Activated T-helper 2 cell treated with anti-CD3 and anti-CD28 coated beads, Interferon-gamma antibody, Interleukin-2, Interleukin-4, amounts not matched to agents 10 μg/mL and 5 μg/mL and 100 μg/mL, durations not matched to agents 14 hours and 24 hours and 36 hours (primary cell): ENCODE measurements at regions not wholly inside any gene's neighbourhood (a gene's known extent, or its start where the extent isn't known, plus 50 kb on each side); places are given as distances from the start of the nearest gene placed in this dataset.

ENCODE experiments used
- DNase-seq: peaks from one replicate; pipeline ENCODE4 v3.0.0; 2021; ENCODE audit warnings: low spot score
- H3K27ac Mint-ChIP-seq: one replicate; pipeline ENCODE4 v1.8.0; 2021; ENCODE audit warnings: mixed read lengths
- H3K27me3 Mint-ChIP-seq: one replicate; pipeline ENCODE4 v1.8.0; 2021; ENCODE audit warnings: low read depth, mixed read lengths
- H3K36me3 Mint-ChIP-seq: one replicate; pipeline ENCODE4 v1.8.0; 2021; ENCODE audit warnings: low read depth, mixed read lengths
- H3K4me1 Mint-ChIP-seq: one replicate; pipeline ENCODE4 v1.8.0; 2021; ENCODE audit warnings: low read depth, mixed read lengths
- H3K4me3 Mint-ChIP-seq: one replicate; pipeline ENCODE4 v1.8.0; 2021; ENCODE audit warnings: low read depth, mild to moderate bottlenecking, moderate library complexity, mixed read lengths
- H3K9me3 Mint-ChIP-seq: one replicate; pipeline ENCODE4 v1.8.0; 2021; ENCODE audit warnings: mixed read lengths
- intact Hi-C: fragments of 100-400 bp; cut with micrococcal nuclease; formaldehyde crosslinking; loops from one replicate; pipeline ENCODE4 v1.15.1; 2023

DNA sequence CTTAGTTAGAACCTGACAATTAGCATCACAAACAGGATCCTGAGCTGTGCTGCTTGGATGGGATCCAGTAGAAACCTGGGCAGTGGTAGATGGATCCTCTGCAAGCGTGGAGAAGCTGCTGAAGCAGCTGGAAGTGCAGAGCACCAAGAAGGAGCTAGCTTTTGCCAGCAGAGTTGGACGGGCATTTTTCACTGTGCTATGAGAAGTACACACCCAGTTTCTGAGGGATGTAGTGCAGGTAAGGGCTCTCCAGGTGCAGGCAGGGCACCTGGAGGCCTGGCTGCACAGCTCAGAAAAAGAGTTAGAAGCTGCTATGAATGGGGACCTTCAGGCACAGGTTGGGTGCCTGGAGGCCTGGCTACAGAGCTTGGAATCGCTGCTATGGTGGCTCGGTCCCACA lies 623.9 kb upstream of the NUDT12 start:
- no peak overlapping the region for H3K27ac Mint-ChIP-seq
- H3K4me3 Mint-ChIP-seq = no peak overlapping the region
- H3K4me1 Mint-ChIP-seq = no peaks in the 10 kb centered on the region
- H3K27me3 Mint-ChIP-seq = no peaks in the 10 kb centered on the region
- H3K36me3 Mint-ChIP-seq = no peaks in the 10 kb centered on the region
- no peak for DNase-seq
- intact Hi-C loops = no loop called here
- peaks cover 20% of the 10 kb centered on the region for H3K9me3 Mint-ChIP-seq

DNA sequence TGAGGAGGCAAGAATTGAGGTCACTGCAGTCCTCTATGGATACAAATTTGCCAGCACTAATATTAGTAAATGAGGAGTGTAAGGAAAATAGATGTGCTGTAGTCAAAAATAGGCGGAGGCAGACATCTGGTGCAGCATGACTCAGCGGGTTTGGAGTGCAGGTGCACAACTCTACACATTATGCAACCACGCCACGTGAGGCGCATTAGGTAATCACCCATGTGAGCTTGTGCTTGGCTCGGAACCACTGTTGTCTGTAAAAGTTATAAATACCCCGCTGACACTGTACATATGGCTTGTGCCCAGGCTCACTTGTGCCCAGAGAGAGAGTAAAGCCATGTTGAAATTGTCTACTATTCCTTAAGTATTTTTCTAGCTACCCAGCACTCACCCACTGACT lies 623.5 kb upstream of the NUDT12 start:
- peaks cover 24% of the 10 kb centered on the region for H3K9me3 Mint-ChIP-seq
- no peak overlapping the region for H3K27ac Mint-ChIP-seq
- H3K4me1 Mint-ChIP-seq = no peaks in the 10 kb centered on the region
- no peak for DNase-seq
- intact Hi-C loops = no loop called here
- H3K36me3 Mint-ChIP-seq = no peaks in the 10 kb centered on the region
- no peaks in the 10 kb centered on the region for H3K27me3 Mint-ChIP-seq
- H3K4me3 Mint-ChIP-seq = no peak overlapping the region

DNA sequence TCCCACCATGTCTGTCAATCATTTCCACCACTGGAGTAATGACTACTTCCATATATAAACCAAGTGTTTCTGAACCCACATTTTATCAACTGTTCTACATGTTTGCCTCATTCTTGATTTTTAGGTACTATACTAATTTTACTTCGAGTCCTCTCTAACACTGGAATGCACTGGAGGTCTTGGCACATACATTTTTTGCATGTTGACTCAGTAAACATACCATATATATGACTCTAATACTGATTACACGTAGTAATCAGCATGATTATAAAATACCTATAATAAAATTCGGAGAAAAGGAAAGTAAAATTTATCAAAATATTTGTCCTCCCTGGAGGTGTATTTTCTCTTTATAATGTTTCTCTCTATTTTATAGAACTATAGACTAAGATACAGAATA lies 621.7 kb upstream of the NUDT12 start:
- Mint-ChIP-seq H3K4me1 (no peaks in the 10 kb centered on the region), H3K27ac (no peak overlapping the region)
- intact Hi-C loops = no loop called here

DNA sequence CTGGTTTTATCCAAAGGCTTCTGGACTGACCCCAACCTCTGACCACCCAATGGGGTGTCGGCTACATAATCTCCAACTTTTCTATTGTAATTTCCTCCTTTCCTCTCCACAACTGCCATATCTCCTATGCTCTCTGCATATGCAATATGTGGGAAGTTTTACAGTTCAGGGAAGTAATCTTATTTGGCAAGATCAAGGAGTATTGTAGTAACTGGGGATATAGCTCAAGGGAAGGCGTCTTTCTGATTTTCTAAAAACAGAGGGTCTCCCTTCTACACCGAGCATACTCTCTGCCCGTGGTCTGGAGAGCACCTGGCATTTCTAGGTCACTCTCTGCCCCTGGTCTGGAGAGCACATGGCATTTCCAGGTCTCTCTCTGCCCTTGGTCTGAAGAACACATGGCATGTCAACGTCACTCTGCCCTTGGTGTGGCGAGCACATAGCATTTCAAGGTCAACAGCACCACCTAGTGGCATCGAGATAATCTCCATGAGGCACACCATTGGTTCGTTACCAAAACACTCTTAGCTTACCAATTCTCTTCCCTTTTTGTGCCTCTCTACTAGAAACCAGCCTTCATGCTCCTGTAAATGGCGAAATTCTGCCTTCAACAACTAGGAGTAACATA lies 616.4 kb upstream of the NUDT12 start:
- intact Hi-C loops = loop anchor here (10.0 kb wide), 1 partner anchor 594 kb away; no protein-coding TSS in a partner anchor
- no peak for DNase-seq

More for the DNA sequence above, 621.7 kb upstream of the NUDT12 start:
- no peaks in the 10 kb centered on the region for H3K27me3 Mint-ChIP-seq
- no peak overlapping the region for H3K4me3 Mint-ChIP-seq
- H3K36me3 Mint-ChIP-seq = no peaks in the 10 kb centered on the region
- peaks cover 31% of the 10 kb centered on the region for H3K9me3 Mint-ChIP-seq
- DNase-seq = no peak

DNA sequence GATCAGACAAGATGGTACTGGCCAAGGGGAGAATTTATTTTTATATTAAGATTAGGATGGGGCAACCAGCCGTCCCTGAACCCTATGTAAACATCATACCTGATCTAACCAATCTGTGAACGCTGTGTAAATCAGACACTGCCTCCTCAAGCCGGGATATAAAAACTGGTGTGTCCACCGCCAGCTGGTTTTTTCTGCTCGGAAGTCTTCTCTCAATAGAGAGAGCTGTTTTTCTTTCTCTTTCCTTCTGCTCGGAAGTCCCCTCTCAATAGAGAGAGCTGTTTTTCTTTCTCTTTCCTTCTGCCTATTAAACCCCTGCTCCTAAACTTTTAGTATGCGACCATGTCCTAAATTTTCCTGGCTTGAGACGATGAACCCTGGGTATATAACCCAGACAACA lies 615.5 kb upstream of the NUDT12 start:
- no peaks in the 10 kb centered on the region for H3K36me3 Mint-ChIP-seq
- H3K9me3 Mint-ChIP-seq = peaks cover 21% of the 10 kb centered on the region
- H3K4me1 Mint-ChIP-seq = no peaks in the 10 kb centered on the region
- intact Hi-C loops = loop anchor here (10.0 kb wide), 1 partner anchor 593 kb away; no protein-coding TSS in a partner anchor
- no peak overlapping the region for H3K4me3 Mint-ChIP-seq
- H3K27me3 Mint-ChIP-seq = no peaks in the 10 kb centered on the region
- no peak for DNase-seq
- no peak overlapping the region for H3K27ac Mint-ChIP-seq

More for the DNA sequence above, 616.4 kb upstream of the NUDT12 start:
- no peaks in the 10 kb centered on the region for H3K27me3 Mint-ChIP-seq
- no peak overlapping the region for H3K4me3 Mint-ChIP-seq
- no peak overlapping the region for H3K27ac Mint-ChIP-seq
- no peaks in the 10 kb centered on the region for H3K4me1 Mint-ChIP-seq
- peaks cover 21% of the 10 kb centered on the region for H3K9me3 Mint-ChIP-seq
- no peaks in the 10 kb centered on the region for H3K36me3 Mint-ChIP-seq

DNA sequence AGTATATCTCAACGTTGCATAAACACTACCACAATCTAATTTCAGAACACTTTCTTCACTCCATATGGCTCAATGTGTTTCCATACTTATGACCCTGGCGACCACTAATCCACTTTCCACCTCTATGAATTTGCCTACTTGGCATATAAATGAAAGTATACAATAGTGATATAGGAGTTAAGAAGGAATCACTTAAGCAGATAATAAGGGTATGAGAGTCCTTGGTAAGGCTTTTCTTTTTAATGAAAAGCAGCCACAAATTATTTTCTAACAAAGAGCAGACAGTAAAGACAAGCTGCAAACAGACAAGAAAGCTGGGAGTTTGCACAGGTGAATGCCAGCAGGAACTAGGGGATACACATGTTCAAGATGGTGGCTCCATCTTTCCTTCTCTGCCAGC lies 615.1 kb upstream of the NUDT12 start:
- intact Hi-C loops = loop anchor here (10.0 kb wide), 1 partner anchor 593 kb away; no protein-coding TSS in a partner anchor
- Mint-ChIP-seq H3K27ac (no peak overlapping the region), H3K9me3 (peaks cover 21% of the 10 kb centered on the region), H3K4me3 (no peak overlapping the region), H3K4me1 (no peaks in the 10 kb centered on the region), H3K36me3 (no peaks in the 10 kb centered on the region), H3K27me3 (no peaks in the 10 kb centered on the region)
- no peak for DNase-seq

DNA sequence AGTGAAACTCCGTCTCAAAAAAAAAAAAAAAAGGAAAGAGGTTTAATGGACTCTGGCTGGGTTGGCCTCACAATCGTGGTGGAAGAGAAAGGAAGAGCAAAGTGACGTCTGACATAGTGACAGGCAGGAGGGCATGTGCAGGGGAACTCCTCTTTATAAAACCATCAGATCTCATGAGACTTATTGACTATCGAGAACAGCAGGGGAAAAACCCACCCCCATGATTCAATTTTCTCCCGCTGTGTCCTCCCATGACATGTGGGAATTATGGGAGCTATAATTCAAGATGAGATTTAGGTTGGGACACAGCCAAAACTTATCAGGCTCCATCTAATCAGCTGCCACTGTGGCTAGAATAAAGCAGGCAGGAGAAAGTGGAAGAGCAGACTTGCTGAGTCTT lies 610.4 kb upstream of the NUDT12 start:
- Mint-ChIP-seq H3K4me1 (no peaks in the 10 kb centered on the region), H3K27ac (no peak overlapping the region), H3K27me3 (no peaks in the 10 kb centered on the region), H3K36me3 (no peaks in the 10 kb centered on the region), H3K4me3 (no peak overlapping the region), H3K9me3 (no peaks in the 10 kb centered on the region)
- intact Hi-C loops = loop anchor here (10.0 kb wide), 1 partner anchor 588 kb away; no protein-coding TSS in a partner anchor
- no peak for DNase-seq

DNA sequence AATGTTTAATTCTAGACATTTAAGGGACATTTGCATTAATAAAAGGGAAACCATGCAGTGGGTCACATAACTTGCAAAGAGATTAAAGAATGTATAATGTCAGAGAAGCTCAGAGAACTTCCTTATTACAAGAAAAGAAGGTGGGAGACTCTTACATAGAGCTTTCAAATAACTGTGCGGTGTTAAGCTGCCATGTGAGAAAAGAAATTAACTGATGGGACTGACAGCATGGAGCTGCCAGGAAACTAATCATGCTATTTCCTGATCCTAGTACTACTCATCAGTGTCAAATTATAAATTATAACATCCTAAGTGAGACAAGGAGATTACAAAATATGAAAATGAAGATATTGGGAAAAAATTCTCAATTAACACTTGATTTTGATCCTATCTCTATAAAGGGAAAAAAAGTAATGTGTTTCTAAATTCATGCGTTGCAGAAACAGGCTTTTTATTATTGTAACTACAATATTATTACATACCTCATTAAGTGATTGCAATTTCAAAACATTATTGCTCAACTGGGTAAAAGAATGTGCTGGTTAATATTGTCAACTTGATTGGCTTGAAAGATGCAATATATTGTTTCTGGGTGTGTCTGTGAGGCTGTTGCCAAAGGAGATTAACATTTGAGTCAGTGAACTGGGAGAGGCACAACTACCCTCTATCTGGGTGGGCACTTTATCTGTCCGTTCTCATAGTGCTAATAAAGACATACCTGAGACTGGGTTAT lies 609.5 kb upstream of the NUDT12 start:
- Mint-ChIP-seq H3K27me3 (no peaks in the 10 kb centered on the region), H3K36me3 (no peaks in the 10 kb centered on the region), H3K27ac (no peak overlapping the region), H3K4me1 (no peaks in the 10 kb centered on the region), H3K9me3 (no peaks in the 10 kb centered on the region), H3K4me3 (no peak overlapping the region)
- intact Hi-C loops = loop anchor here (10.0 kb wide), 1 partner anchor 587 kb away; no protein-coding TSS in a partner anchor
- DNase-seq = no peak

DNA sequence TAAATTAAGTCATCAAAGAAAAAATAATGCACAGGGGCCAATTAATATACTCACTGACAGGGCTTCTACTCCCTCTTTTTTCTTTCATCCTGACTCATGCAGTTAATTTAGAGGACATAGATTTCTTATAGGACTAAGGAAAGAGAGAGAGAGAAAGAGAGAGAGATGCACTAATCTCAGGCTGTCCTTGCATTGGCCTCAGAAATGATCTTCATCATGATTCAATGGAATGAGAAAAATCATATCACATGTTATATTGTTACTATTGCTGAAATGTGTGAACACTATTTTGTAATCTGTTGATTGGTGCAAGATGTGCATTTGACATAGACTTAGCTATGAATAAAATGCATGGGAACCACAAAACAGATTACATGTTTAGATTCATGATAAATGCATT lies 608.3 kb upstream of the NUDT12 start:
- Mint-ChIP-seq H3K9me3 (no peaks in the 10 kb centered on the region), H3K36me3 (no peaks in the 10 kb centered on the region)
- intact Hi-C loops = loop anchor here (10.0 kb wide), 1 partner anchor 586 kb away; no protein-coding TSS in a partner anchor

DNA sequence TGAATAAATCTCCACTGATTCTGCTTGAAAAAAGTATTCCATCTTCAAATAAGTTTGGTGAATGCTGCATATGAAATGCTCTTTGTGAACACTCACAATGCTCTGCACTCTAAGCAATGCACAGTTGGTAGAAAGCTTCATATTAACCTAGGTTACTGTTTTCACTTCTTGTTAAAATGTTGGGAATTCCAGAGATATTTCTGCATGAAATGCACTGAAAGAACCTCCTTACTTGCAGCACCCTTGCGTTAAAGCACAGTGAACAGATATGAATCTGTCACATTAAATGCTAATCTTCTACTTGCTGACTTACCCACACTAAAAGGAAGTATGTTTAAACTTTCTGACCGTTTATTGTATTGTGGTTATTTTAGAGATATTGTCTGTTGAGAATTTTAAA lies 584.1 kb upstream of the NUDT12 start:
- peaks cover 20% of the 10 kb centered on the region for H3K9me3 Mint-ChIP-seq
- no peaks in the 10 kb centered on the region for H3K4me1 Mint-ChIP-seq
- H3K36me3 Mint-ChIP-seq = no peaks in the 10 kb centered on the region
- no peak overlapping the region for H3K27ac Mint-ChIP-seq
- intact Hi-C loops = no loop called here
- no peaks in the 10 kb centered on the region for H3K27me3 Mint-ChIP-seq
- no peak for DNase-seq
- no peak overlapping the region for H3K4me3 Mint-ChIP-seq

More for the DNA sequence above, 608.3 kb upstream of the NUDT12 start:
- H3K4me3 Mint-ChIP-seq = no peak overlapping the region
- DNase-seq = no peak
- no peak overlapping the region for H3K27ac Mint-ChIP-seq
- no peaks in the 10 kb centered on the region for H3K27me3 Mint-ChIP-seq
- H3K4me1 Mint-ChIP-seq = no peaks in the 10 kb centered on the region

DNA sequence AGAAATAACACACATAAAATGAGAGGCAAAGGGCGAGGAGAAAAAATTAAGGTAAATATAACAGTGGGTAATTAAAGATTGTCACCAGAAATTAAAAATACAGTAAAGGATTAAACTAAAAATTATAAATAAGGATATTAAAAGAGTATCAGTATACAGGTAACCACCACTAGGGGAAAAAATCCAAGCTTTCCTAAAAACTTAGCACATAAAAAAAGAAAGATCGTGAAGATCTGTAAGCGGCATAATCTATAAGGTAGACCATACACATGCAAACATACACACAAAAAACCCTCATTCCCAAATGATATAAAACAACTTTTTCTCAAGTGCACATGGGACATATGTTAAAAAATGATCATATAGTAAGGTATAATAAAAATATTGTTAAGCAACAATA lies 577.3 kb upstream of the NUDT12 start:
- Mint-ChIP-seq H3K4me1 (no peaks in the 10 kb centered on the region), H3K27ac (no peak overlapping the region), H3K27me3 (no peaks in the 10 kb centered on the region), H3K9me3 (peaks cover 18% of the 10 kb centered on the region), H3K4me3 (no peak overlapping the region), H3K36me3 (no peaks in the 10 kb centered on the region)
- DNase-seq = no peak
- intact Hi-C loops = no loop called here

DNA sequence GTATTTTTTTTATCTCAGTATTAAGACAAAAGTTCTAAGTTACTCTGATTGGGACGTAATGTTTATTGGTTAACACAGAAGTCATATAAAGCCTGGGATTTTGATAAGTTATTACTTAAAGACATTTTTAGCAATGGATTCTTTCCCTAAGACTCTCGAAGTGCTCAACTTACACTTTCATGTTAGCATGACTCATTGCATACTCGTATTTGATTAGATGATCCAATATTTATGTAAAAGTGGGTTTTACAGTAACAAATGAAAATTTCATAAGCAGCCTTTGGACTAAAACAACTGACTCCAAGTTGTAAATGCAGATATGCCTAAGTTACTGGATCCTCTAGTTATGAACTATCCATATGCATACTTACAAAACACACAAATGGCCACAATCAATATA lies 567.7 kb upstream of the NUDT12 start:
- no peak overlapping the region for H3K4me3 Mint-ChIP-seq
- intact Hi-C loops = no loop called here
- no peaks in the 10 kb centered on the region for H3K27me3 Mint-ChIP-seq
- DNase-seq = no peak
- peaks cover 29% of the 10 kb centered on the region for H3K9me3 Mint-ChIP-seq
- H3K27ac Mint-ChIP-seq = no peak overlapping the region
- no peaks in the 10 kb centered on the region for H3K4me1 Mint-ChIP-seq
- no peaks in the 10 kb centered on the region for H3K36me3 Mint-ChIP-seq

DNA sequence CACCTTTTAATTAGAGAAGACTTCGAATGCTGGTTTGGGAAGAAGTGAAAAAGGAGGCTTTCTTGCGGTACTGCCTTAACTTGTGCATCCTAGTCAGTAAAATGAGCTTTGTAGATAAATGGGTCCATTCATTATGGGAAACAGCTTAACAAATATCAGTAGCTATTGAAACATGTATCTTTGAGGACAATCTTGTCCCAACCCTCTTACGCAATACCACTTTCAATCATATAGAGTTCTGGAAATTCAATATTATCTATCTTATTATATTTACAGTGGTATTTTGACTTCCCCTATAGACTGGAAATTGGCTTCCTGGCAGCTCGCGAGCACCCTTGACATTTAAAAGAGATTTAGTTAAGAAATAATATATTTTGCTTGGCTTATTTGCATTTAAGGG lies 565.8 kb upstream of the NUDT12 start:
- DNase-seq = no peak
- Mint-ChIP-seq H3K4me3 (no peak overlapping the region), H3K9me3 (peaks cover 20% of the 10 kb centered on the region), H3K27ac (no peak overlapping the region), H3K4me1 (no peaks in the 10 kb centered on the region), H3K27me3 (no peaks in the 10 kb centered on the region), H3K36me3 (no peaks in the 10 kb centered on the region)
- intact Hi-C loops = no loop called here
